GM18511 (cell line): ENCODE measurements at regions not wholly inside any gene's neighbourhood (a gene's known extent, or its start where the extent isn't known, plus 50 kb on each side); places are given as distances from the start of the nearest gene placed in this dataset.
"Not testable (repeated sequence)": the region's sequence is repeated elsewhere in the genome, so short reads cannot be mapped to it uniquely, and the experiment has no call there.

ENCODE experiments used
- ATAC-seq: cut with Tn5 transposase; IDR thresholded peaks from one replicate; pipeline ENCODE4 v1.9.1; 2021; ENCODE audit warnings: mild to moderate bottlenecking, moderate library complexity; ENCODE audit not compliant: unreplicated experiment

GRCh38 chr3:115385774-115386730 is 237.3 kb upstream of the GAP43 start:
- ATAC-seq = no peak

GRCh38 chr3:115388166-115388565 is 235.1 kb upstream of the GAP43 start:
- ATAC-seq = no peak

DNA sequence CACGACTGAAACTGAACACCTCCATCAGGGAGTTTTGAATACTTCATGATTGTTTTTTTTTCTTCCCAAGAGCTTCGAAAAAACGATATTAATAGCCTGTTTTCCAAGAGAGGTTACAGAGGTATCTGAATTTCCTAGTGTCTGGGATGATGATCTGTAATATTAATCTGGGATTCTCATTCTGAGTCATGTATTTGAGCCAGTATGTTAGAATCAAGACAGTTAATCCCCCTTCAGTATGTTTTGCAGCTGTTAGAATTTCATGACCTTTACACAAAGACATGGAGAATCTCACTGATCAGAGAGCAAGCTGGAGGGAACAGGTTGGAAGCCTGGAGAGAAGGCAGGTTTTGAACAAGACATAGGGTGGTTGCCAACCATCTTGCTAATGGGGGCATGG is 234.5 kb upstream of the GAP43 start:
- ATAC-seq = no peak

GRCh38 chr3:115396801-115397200 is 226.5 kb upstream of the GAP43 start:
- ATAC-seq = no peak

DNA sequence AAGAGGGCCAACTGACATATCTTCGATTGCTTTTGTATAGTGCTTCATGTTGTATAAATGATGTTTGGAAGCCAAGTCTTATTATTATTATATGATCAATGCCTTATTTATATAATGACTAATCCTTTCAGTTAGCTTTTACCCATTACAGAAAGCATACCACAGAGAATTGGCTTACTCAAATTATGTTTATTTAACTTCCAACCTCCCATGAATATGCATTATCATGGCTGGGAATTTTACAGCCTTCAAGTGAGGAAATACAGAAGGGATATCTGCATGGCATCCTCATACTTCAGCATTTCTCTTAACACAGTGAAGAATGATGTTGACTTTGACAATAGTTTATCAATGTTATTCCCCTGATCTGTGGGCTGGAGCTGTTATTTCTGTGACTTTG is 225.9 kb upstream of the GAP43 start:
- no peak for ATAC-seq

GRCh38 chr3:115398506-115398905 is 224.8 kb upstream of the GAP43 start:
- ATAC-seq = no peak

- ATAC-seq = no peak
Measured at GRCh38 chr3:115399750-115400149, 223.6 kb upstream of the GAP43 start.

GRCh38 chr3:115401298-115401697 is 222.0 kb upstream of the GAP43 start:
- no peak for ATAC-seq

DNA sequence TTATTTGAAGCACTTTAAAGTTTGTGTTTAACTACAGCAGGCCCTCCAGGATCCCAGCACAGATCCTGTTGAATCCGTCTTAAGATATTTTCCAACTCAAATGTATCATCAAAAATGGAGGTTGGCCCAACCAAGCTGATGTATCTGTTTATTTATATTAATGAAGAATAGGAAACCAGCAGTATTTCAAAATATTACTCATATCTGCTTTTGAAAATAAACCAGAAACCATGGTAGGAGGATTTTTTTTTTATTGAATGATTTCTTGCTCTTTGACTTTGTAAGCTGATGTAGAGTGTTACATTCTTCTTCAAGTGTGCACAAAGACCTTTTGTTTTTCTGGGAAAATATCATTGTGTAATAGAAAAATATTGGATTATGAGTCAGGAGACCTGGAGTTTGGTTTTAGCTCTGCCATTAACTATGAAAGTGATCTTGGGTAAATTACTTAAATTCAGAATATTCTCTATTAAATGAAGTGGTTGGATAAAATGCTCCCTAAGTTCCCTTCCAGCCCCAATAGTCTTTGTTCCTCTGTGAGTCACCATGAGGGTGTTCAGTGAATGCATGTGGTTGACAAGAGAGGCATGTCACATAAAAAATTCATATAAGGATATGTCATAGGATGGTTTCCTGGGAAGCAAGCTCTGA is 221.3 kb upstream of the GAP43 start:
- ATAC-seq = no peak

GRCh38 chr3:115402651-115403050 is 220.7 kb upstream of the GAP43 start:
- ATAC-seq = no peak

DNA sequence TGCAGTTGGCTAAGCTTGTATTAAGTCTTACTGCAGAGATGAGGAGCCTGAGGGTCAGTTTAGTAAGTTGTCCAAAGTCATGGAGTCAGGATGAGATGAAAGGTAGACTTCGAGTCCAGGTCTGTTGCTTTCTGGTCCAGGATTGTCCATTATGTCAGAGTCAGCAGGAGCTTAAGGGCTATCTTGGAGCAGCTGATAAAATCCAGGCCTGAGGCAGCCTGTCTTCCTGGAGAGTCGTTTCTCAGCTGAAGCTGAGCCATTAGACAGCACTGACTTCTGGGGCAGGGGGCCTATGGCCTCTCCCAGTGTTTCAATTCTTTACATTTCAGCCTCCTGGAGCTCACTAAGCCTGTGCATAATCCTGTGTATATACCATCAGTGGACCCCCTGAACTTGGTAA is 219.5 kb upstream of the GAP43 start:
- no peak for ATAC-seq

DNA sequence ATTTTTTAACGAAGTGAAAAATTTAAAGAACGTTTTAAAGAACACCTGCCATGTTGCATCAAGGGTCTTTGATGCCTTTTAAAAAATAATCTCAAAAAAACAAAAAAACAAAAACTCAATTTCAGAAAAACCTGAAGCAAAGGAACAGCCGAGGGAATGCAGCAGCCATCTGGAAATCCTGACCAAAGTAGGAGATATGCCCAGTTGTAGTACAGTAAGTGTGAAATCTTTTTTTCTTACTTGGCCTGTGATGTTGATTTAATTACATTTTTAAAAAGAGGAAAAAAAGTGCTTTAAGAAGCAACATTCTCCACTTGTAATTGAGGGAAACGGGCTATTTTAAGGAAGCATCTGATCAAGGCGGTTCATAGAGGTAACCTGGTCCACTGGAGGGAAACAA is 213.7 kb upstream of the GAP43 start:
- no peak for ATAC-seq

GRCh38 chr3:115414610-115415009 is 208.7 kb upstream of the GAP43 start:
- ATAC-seq = not testable (repeated sequence)

DNA sequence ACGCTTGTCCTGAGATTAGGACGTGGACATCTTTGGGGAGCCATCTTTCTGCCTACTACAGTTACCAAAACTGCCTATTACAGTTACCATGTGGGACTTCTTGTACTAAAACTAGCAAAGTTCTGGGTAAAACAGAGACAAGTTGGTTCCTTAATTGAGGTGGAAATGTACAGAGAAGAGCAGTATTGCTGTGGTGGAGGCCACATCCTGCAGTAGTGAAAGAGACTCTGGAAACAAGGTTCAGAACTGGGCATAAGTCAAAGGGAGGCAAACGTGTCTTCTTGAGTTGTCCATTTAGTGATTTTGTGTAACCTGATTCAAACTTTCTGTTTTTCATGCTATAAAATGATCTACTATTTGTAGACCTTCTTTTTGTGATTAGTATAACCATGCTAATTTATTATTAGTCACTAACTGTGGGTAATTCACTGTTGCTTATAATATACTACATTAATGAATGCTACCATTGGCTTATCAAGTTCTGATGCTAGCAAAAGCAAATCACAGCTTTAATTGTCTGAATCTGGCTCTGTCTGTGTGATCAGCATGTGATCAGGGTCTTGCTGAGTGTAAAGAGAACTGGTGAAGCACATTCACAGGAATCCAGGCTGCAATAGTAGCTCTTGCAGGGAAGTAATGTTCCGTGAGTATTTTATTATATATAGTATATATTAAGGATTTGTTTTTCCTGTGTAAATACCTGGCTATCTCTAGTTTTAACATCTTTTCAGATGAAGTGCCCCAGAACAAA is 207.9 kb upstream of the GAP43 start:
- ATAC-seq = no peak

- ATAC-seq = no peak
Measured at GRCh38 chr3:115418583-115418982, 204.7 kb upstream of the GAP43 start.

- no peak for ATAC-seq
Measured at GRCh38 chr3:115420086-115420485, 203.2 kb upstream of the GAP43 start.

GRCh38 chr3:115423170-115423569 is 200.1 kb upstream of the GAP43 start:
- no peak for ATAC-seq

- no peak for ATAC-seq
Measured at GRCh38 chr3:115428841-115429240, 194.5 kb upstream of the GAP43 start.

DNA sequence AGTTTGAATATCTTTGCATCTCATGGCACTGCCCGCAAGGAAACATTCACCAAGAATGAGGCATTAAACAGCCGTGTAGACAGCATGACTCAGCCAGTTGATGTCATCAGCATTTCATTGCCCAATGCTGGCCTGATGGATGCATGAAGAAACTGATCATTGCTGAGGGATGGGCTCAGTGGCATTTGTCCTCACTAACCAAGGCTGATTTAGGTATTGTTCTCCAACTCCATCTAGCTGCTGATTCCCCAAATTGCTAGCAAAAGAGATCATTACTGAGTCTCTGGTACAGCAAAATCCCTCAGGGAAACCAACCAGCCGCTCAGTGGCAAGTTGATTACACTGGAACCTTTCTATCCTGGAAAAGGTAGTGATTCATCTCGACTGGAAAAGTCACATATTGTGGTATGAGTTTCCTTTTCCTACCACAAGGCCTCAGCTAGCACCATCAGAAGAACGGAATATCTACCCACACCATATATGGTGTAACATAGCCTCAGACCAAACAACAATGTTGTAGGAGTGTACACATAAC is 186.5 kb upstream of the GAP43 start:
- ATAC-seq = no peak

GRCh38 chr3:115438799-115439198 is 184.5 kb upstream of the GAP43 start:
- ATAC-seq = no peak

- no peak for ATAC-seq
Measured at GRCh38 chr3:115445559-115445958, 177.8 kb upstream of the GAP43 start.
